HEK293T (cell line): ENCODE measurements at regions not wholly inside any gene's neighbourhood (a gene's known extent, or its start where the extent isn't known, plus 50 kb on each side); places are given as distances from the start of the nearest gene placed in this dataset.

Experiments
- ARNT ChIP-seq: fragments of 450-650 bp; IDR thresholded peaks from 2 replicates; pipeline ENCODE4 v1.6.1; 2017; ENCODE audit warnings: mild to moderate bottlenecking
- FOXA1 ChIP-seq: fragments of 450-650 bp; IDR thresholded peaks from 2 replicates; pipeline ENCODE4 v1.6.1; 2016; ENCODE audit warnings: mild to moderate bottlenecking
- FOXK2 ChIP-seq: fragments of 450-650 bp; IDR thresholded peaks from 2 replicates; pipeline ENCODE4 v1.6.1; 2016; ENCODE audit warnings: mild to moderate bottlenecking
- PKNOX1 ChIP-seq: fragments of 450-650 bp; IDR thresholded peaks from 2 replicates; pipeline ENCODE4 v1.6.1; 2016

- TF ChIP-seq ARNT (no peak), FOXA1 (no peak), FOXK2 (no peak), PKNOX1 (no peak)
Observed at GRCh38 chr12:126908765-126909142, 1358.2 kb upstream of the TMEM132C start.
